MM.1S (cell line): ENCODE measurements at regions not wholly inside any gene's neighbourhood (a gene's known extent, or its start where the extent isn't known, plus 50 kb on each side); places are given as distances from the start of the nearest gene placed in this dataset.

Experiments used
- DNase-seq: peaks from one replicate; pipeline ENCODE4 v3.0.0-alpha.2; 2015
- H2AFZ ChIP-seq: fragments of 300-600 bp; sonication (generic); 2 replicates; pipeline ENCODE4 v1.6.0; 2016; ENCODE audit warnings: antibody characterized with exemption, low read length
- H3F3A ChIP-seq: fragments of 300-600 bp; sonication (generic); 2 replicates; pipeline ENCODE4 v1.6.1; 2016; ENCODE audit warnings: mild to moderate bottlenecking, antibody characterized with exemption, low read length, moderate library complexity, mixed read lengths; ENCODE audit not compliant: insufficient read depth
- H3K27ac ChIP-seq: fragments of 300-600 bp; sonication (generic); 2 replicates; pipeline ENCODE4 v1.5.1; 2016; ENCODE audit warnings: mild to moderate bottlenecking, low read length
- H3K27me3 ChIP-seq: fragments of 300-600 bp; sonication (generic); replicated peaks from 2 replicates; pipeline ENCODE4 v1.6.0; 2016; ENCODE audit warnings: low read length; ENCODE audit not compliant: insufficient read depth
- H3K36me3 ChIP-seq: fragments of 300-600 bp; sonication (generic); replicated peaks from 2 replicates; pipeline ENCODE4 v1.6.1; 2016; ENCODE audit warnings: mild to moderate bottlenecking, low read length, mixed read lengths; ENCODE audit not compliant: insufficient read depth
- H3K4me1 ChIP-seq: fragments of 300-600 bp; sonication (generic); 2 replicates; pipeline ENCODE4 v1.6.1; 2016; ENCODE audit warnings: low read length, mixed read lengths
- H3K4me2 ChIP-seq: fragments of 300-600 bp; sonication (generic); 2 replicates; pipeline ENCODE4 v1.6.0; 2016; ENCODE audit warnings: low read depth, low read length
- H3K4me3 ChIP-seq: fragments of 300-600 bp; sonication (generic); 2 replicates; pipeline ENCODE4 v1.5.1; 2016; ENCODE audit warnings: low read length, mixed read lengths
- H3K79me2 ChIP-seq: fragments of 300-600 bp; sonication (generic); 2 replicates; pipeline ENCODE4 v1.6.1; 2016; ENCODE audit warnings: mixed run types, low read length, mixed read lengths
- H3K9ac ChIP-seq: fragments of 300-600 bp; sonication (generic); 2 replicates; pipeline ENCODE4 v1.6.1; 2016; ENCODE audit warnings: low read length, mixed read lengths
- H3K9me2 ChIP-seq: fragments of 300-600 bp; sonication (generic); replicated peaks from 2 replicates; pipeline ENCODE4 v1.6.1; 2016; ENCODE audit warnings: mild to moderate bottlenecking, low read length, mixed read lengths; ENCODE audit not compliant: insufficient read depth
- H3K9me3 ChIP-seq: fragments of 300-600 bp; sonication (generic); replicated peaks from 2 replicates; pipeline ENCODE4 v1.6.1; 2016; ENCODE audit warnings: mild to moderate bottlenecking, low read length, mixed read lengths; ENCODE audit not compliant: insufficient read depth
- H4K20me1 ChIP-seq: fragments of 300-600 bp; sonication (generic); 2 replicates; pipeline ENCODE4 v1.6.1; 2016; ENCODE audit warnings: mild to moderate bottlenecking, low read length, moderate library complexity, mixed read lengths; ENCODE audit not compliant: insufficient read depth
- CTCF ChIP-seq: fragments of 300-600 bp; sonication (generic); IDR thresholded peaks from 2 replicates; pipeline ENCODE4 v1.5.1; 2016; ENCODE audit warnings: antibody characterized with exemption, low read length, mixed read lengths
- EZH2 ChIP-seq: fragments of 300-600 bp; sonication (generic); optimal IDR thresholded peaks from 2 replicates; pipeline ENCODE3; 2017; ENCODE audit warnings: low read depth, mild to moderate bottlenecking, antibody characterized with exemption, low read length, mixed read lengths
- EZH2phosphoT487 ChIP-seq: fragments of 300-600 bp; sonication (generic); IDR thresholded peaks from 2 replicates; pipeline ENCODE4 v1.6.1; 2018; ENCODE audit warnings: antibody characterized with exemption, low read length

DNA sequence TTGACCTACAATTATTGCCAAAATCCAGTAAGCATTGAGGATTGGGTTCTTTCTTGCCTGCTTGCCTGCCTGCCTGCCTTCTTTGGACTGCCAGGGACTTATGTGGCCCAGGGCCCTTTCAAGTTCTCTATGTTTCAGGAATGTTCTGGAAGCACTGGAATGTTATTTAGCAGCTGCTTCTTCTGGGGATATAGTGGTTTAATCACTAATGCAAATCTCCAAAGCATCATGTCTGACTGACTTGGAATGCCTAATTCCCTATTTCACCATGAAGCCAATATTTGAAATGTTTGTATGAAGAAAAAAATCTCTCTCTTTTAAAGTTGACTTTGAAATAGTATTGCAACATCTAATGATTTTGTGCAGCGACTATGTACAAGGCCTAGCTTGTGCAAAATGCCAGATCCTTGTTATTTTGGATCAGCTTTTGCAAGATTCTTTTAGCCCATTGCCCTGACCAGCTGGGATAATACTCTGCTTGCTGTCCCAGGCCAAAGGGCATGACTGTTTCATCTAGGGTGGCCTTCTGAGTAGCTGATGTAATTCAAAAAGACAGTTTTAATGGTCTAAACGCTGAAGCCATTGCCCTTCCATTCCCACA lies 204.6 kb downstream of the RND3 start:
- H3K4me2 ChIP-seq, result no peak overlapping the region
- H2AFZ ChIP-seq, result no peak overlapping the region
- no peaks in the 10 kb centered on the region for H3F3A ChIP-seq
- no peaks in the 10 kb centered on the region for H4K20me1 ChIP-seq
- H3K27ac ChIP-seq, result no peak overlapping the region
- TF ChIP-seq EZH2phosphoT487, result no peak
- TF ChIP-seq EZH2, result no peak
- TF ChIP-seq CTCF, result no peak
- H3K4me3 ChIP-seq, result no peak overlapping the region
- no peaks in the 10 kb centered on the region for H3K9me3 ChIP-seq
- H3K9me2 ChIP-seq, result no peaks in the 10 kb centered on the region
- no peaks in the 10 kb centered on the region for H3K4me1 ChIP-seq
- no peak for DNase-seq
- H3K36me3 ChIP-seq, result no peaks in the 10 kb centered on the region
- no peak overlapping the region for H3K9ac ChIP-seq
- H3K27me3 ChIP-seq, result no peaks in the 10 kb centered on the region
- no peaks in the 10 kb centered on the region for H3K79me2 ChIP-seq

- DNase-seq, result no peak
- Histone ChIP-seq H3K27ac (no peak overlapping the region), H3K79me2 (no peaks in the 10 kb centered on the region), H3K9me3 (no peaks in the 10 kb centered on the region), H3K4me2 (no peak overlapping the region), H2AFZ (no peak overlapping the region), H3K4me1 (no peaks in the 10 kb centered on the region), H3K9ac (no peak overlapping the region), H3K36me3 (no peaks in the 10 kb centered on the region), H4K20me1 (no peaks in the 10 kb centered on the region), H3K9me2 (no peaks in the 10 kb centered on the region), H3F3A (no peaks in the 10 kb centered on the region), H3K4me3 (no peak overlapping the region), H3K27me3 (no peaks in the 10 kb centered on the region)
- TF ChIP-seq CTCF, result no peak
- TF ChIP-seq EZH2phosphoT487, result no peak
- no peak for TF ChIP-seq EZH2
Measured at GRCh38 chr2:150282357-150282756, 205.1 kb downstream of the RND3 start.

GRCh38 chr2:150280231-150280630 lies 207.2 kb downstream of the RND3 start:
- Histone ChIP-seq H3K9me2 (no peaks in the 10 kb centered on the region), H3K4me1 (no peaks in the 10 kb centered on the region), H3K36me3 (no peaks in the 10 kb centered on the region), H3K9me3 (no peaks in the 10 kb centered on the region; the same call in 1 of the 2 replicates), H3K9ac (no peak overlapping the region), H2AFZ (no peak overlapping the region), H3K27me3 (no peaks in the 10 kb centered on the region), H3K27ac (no peak overlapping the region), H3K79me2 (no peaks in the 10 kb centered on the region), H4K20me1 (no peaks in the 10 kb centered on the region), H3K4me3 (no peak overlapping the region), H3K4me2 (no peak overlapping the region), H3F3A (no peaks in the 10 kb centered on the region)
- TF ChIP-seq EZH2phosphoT487 (no peak), CTCF (no peak), EZH2 (no peak)
- no peak for DNase-seq
